Brain microvascular endothelial cell (primary cell): ENCODE measurements at regions not wholly inside any gene's neighbourhood (a gene's known extent, or its start where the extent isn't known, plus 50 kb on each side); places are given as distances from the start of the nearest gene placed in this dataset.

Source experiments
- DNase-seq: peaks from one replicate; pipeline ENCODE4 v3.0.0-alpha.2; 2020
- H3K27ac ChIP-seq: fragments of 250-450 bp; sonication (Bioruptor Pico); 2 replicates; pipeline ENCODE4 v1.5.1; 2020; ENCODE audit warnings: mild to moderate bottlenecking, moderate library complexity
- H3K27me3 ChIP-seq: fragments of 250-450 bp; sonication (Bioruptor Pico); replicated peaks from 2 replicates; pipeline ENCODE4 v1.5.1; 2020; ENCODE audit warnings: mild to moderate bottlenecking
- H3K36me3 ChIP-seq: fragments of 250-450 bp; sonication (Bioruptor Pico); replicated peaks from 2 replicates; pipeline ENCODE4 v1.5.1; 2020; ENCODE audit warnings: mild to moderate bottlenecking
- H3K4me3 ChIP-seq: 2 replicates; pipeline ENCODE4 v1.5.1; 2011; ENCODE audit warnings: low read depth, mild to moderate bottlenecking, control low read depth, low read length, moderate library complexity
- in situ Hi-C: cut with HindIII; loops from 2 replicates; pipeline ENCODE4 v1.10.0; 2017; ENCODE audit warnings: low sequenced_read_pairs, low pct_ligation_motif_present
- TF ChIP-seq, protein P1 (sequence below): IDR thresholded peaks from 2 replicates; pipeline ENCODE4 v1.5.1; 2011; ENCODE audit warnings: low read depth, mild to moderate bottlenecking, moderate library complexity, low read length, control low read depth, inconsistent platforms; ENCODE audit errors: missing control alignments

DNA sequence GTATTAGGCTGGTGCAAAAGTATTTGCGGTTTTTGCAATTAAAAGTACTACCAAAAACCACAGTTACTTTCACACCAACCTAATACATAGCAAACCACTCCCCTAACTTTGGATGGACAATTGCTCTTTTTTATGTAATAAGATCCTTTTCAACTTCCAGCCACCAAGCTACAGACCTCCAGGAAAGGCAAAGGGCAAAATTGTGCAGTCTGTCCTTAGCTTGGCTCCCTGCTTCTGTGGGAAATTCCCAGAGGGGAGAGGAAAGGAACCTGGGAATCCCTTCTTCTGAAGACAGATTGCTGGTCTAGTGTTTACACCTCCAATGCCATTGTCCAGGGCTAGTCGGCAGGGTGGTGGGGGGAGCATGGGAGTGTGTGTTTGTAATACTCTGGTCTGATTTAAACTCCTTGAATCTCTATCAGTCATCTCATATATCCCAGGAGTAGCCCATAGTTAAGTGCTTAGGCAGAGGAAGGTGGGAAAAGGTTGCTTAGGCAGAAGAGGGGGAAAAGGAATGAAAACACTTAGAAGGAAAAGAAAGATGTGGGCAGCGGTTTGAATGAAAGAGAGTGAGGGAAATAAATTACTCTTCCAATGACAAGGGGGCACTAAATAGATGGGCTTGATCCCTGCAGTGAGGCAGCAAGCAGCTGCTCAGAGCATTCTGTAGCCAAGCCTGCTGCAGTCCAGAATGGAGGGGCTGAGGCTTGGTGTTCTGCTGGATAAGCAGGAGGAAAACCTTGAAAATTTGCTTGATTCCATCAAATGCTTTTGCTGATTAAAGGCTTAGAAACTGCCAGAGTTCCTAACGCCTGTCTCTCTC is 86.9 kb upstream of the MAP1B start:
- H3K4me3 ChIP-seq: no peak overlapping the region
- H3K27ac ChIP-seq: no peak overlapping the region
- peaks cover 2% of the 10 kb centered on the region for H3K27me3 ChIP-seq
- H3K36me3 ChIP-seq: no peaks in the 10 kb centered on the region
- TF ChIP-seq, protein P1, sequence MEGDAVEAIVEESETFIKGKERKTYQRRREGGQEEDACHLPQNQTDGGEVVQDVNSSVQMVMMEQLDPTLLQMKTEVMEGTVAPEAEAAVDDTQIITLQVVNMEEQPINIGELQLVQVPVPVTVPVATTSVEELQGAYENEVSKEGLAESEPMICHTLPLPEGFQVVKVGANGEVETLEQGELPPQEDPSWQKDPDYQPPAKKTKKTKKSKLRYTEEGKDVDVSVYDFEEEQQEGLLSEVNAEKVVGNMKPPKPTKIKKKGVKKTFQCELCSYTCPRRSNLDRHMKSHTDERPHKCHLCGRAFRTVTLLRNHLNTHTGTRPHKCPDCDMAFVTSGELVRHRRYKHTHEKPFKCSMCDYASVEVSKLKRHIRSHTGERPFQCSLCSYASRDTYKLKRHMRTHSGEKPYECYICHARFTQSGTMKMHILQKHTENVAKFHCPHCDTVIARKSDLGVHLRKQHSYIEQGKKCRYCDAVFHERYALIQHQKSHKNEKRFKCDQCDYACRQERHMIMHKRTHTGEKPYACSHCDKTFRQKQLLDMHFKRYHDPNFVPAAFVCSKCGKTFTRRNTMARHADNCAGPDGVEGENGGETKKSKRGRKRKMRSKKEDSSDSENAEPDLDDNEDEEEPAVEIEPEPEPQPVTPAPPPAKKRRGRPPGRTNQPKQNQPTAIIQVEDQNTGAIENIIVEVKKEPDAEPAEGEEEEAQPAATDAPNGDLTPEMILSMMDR: no peak
- in situ Hi-C loops: no loop called here
- DNase-seq: no peak

- no peak for DNase-seq
- TF ChIP-seq, protein P1: no peak
- in situ Hi-C loops: no loop called here
- Histone ChIP-seq H3K27me3 (peaks cover 2% of the 10 kb centered on the region), H3K36me3 (no peaks in the 10 kb centered on the region), H3K27ac (no peak overlapping the region), H3K4me3 (no peak overlapping the region)
These were observed 85.5 kb upstream of the MAP1B start for GRCh38 chr5:72021651-72022357.

GRCh38 chr5:72028382-72028781 is 78.9 kb upstream of the MAP1B start:
- DNase-seq: no peak
- in situ Hi-C loops: no loop called here
- no peak overlapping the region for H3K4me3 ChIP-seq
- no peaks in the 10 kb centered on the region for H3K36me3 ChIP-seq
- no peak overlapping the region for H3K27ac ChIP-seq
- H3K27me3 ChIP-seq: no peaks in the 10 kb centered on the region
- TF ChIP-seq, protein P1: no peak

DNA sequence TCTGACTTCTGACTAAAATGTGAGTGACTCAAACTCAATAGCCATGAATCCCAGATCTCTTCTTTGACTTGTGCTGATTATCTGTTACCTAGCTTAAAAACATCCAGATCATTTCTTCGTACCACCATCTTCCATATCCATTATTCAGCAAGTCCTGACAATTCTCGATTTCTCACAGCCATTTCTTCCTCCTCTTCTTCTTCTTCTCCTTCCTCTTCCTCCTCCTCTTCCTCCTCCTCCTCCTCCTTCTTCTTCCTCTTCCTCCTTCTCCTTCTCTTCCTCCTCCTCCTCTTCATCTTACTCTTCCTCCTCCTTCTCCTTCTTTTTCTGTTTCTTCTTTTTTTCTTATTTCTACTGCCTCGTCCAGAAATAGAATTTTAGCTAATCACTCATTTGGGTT is 77.0 kb upstream of the MAP1B start:
- in situ Hi-C loops: no loop called here
- Histone ChIP-seq H3K27me3 (no peaks in the 10 kb centered on the region), H3K36me3 (no peaks in the 10 kb centered on the region), H3K4me3 (no peak overlapping the region), H3K27ac (no peak overlapping the region)
- TF ChIP-seq, protein P1: no peak
- no peak for DNase-seq

DNA sequence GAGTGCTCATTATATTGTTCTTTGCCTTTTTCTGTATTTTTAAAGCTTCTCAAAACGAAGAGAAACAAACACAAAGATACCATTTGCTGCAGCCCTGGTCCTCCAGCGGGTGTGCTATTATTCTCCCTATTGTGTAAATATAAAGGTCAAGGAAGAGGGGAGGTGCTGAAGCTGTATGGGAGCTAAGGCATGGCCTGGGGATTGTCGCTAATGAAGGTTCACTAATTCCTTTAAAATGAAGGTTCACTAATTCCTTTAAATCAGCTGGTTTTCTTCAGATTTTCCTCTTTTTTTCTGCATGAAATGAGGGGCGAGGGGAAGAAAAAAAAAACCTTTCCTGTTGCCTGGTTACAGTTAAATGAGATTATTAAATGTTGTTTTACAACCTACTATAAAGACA is 74.5 kb upstream of the MAP1B start:
- H3K4me3 ChIP-seq: no peak overlapping the region
- H3K27ac ChIP-seq: no peak overlapping the region
- H3K27me3 ChIP-seq: no peaks in the 10 kb centered on the region
- TF ChIP-seq, protein P1: no peak
- in situ Hi-C loops: no loop called here
- H3K36me3 ChIP-seq: no peaks in the 10 kb centered on the region
- DNase-seq: no peak
